Stimulated activated CD4-positive, alpha-beta T cell treated with anti-CD3 and anti-CD28 coated beads, Interleukin-2, amount 100 ng/mL, for 4 hours (primary cell): ENCODE measurements at regions not wholly inside any gene's neighbourhood (a gene's known extent, or its start where the extent isn't known, plus 50 kb on each side); places are given as distances from the start of the nearest gene placed in this dataset.
"Not testable (repeated sequence)": the region's sequence is repeated elsewhere in the genome, so short reads cannot be mapped to it uniquely, and the experiment has no call there.

Experiments
- DNase-seq: peaks from one replicate; pipeline ENCODE4 v3.0.0-alpha.2; 2020; ENCODE audit warnings: low read depth

GRCh38 chr6:44036699-44037101, 90.6 kb downstream of the MRPL14 start:
- no peak for DNase-seq

- DNase-seq: no peak
These were observed 91.1 kb downstream of the MRPL14 start for GRCh38 chr6:44036196-44036595.

DNA sequence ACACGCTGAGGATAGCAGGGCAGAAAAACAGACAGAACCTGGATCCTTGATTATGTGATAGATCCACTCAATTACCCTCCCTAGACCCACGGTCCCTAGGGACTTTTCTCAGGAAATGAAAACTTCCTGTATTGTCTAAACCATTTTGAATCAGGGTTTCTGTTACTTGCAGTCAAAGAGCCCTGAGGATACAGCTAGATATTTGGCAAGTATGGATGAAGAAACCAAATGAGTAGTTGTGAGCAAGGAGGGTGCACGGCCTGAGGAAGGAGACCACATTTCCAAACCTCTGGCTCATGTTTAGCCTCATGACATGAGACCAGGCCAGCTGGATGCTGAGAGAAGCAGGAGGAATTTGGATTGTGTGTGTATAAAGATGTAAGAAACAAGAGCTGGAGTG, 91.6 kb downstream of the MRPL14 start:
- DNase-seq: no peak

DNA sequence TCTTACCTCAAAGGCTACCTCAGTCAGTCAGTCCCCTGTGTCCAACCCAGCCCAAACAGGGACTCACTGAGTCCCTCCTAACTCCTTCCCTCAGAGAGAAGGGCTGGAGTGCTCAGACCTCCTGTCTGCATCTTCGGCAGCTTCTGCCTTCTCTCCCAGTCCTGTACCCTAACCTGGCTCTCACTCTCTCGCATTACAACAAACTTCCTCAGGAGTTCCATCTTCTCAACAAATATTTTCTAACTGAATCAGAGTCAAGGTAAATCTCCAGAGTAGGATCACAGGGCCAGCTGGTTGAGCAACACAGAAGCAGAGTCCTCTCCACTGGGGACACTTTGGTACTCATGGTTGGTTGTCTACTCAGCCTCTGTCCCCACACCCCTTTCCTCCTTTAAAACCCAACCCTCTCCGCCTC, 92.3 kb downstream of the MRPL14 start:
- DNase-seq: no peak

GRCh38 chr6:44034391-44034861, 92.8 kb downstream of the MRPL14 start:
- no peak for DNase-seq

DNA sequence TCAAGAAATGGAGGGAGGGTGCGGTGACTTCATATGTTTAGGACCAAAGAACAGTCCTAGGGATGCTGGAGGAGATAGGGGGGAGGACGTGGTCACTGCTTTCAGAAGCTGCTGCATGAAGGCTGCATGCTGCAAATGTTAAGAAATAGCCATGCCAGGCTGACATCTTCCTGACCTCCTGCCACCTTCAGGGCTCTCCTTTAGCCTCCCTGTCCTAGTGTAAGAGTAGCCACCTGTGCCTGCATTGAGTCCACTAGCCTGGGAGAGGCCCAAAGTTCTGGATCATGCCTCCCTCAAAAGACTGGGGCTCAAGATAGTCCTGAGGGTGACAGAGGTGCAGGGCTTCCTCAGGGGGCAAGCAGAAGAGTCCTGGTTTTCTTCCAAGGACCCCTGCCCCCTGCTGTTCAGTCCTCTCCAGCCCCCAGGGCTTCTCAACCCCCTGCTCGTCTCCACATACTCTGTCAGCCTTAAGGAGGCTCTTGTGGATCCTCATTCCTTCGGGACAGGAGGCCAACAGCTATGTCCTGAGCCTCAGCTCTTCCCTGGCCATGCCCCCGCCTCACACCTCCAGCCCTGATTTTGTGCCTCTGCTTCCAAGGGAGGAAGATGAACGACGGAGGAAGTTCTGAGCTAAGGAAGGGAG, 96.3 kb downstream of the MRPL14 start:
- DNase-seq: no peak

DNA sequence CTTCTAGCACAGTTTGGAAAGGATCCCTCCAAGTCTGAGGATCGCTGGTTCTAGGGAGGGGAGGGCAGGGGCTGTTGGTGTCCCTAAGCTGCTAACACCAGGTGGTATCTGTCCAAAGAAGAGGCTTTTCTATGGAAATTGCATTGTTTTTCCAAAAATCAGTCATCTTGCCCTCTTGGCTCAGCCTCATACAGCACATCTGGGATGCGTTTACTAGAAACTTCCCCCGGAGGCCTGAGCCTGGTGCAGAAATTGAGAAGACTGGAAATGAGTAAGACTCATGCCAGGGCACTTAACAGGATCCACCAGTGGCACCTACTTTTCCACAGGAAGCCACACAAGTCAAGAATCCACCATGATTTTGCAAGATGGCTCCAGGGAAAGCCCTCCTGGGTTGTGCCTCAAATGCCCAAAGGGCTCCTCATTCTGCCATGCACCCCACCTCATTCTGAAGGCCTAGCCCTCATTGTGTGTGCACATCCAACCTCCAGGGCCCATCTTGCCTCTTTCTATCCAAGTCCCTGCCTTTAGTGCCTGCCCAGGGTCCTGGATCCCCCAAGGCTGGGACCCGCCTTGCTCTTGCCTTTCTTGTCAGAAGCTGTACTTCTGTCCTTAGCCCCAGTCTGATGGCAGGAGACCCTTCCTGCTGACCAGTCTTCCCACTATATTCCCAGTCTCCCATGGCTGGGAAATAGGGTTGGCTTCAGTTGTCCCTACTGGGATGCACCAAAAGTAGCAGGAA, 97.6 kb downstream of the MRPL14 start:
- no peak for DNase-seq

DNA sequence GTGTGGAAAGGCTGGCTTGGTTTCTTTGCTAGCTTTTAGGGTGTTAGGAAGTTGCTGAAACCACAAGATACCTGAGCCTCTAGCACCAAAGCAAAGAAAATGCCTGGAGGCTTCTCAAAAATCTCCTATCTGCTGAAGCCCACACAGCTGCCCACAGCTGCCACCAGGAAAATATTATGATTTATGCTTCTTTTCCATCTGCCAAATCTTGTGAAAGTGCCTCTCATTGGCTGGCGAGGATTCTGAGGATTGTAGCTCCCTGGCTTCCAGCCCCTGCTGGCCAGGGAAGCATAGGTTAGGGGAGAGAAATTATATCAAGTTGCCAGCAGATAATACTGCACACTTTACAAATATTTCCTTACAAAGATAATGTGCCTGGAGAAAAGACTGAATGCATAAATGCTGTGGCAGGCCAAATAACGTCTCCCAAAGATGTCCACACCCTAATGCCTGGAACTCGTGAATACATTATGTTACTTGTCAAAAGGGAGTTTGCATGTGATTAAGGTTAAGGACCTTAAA, 98.4 kb downstream of the MRPL14 start:
- DNase-seq: no peak

DNA sequence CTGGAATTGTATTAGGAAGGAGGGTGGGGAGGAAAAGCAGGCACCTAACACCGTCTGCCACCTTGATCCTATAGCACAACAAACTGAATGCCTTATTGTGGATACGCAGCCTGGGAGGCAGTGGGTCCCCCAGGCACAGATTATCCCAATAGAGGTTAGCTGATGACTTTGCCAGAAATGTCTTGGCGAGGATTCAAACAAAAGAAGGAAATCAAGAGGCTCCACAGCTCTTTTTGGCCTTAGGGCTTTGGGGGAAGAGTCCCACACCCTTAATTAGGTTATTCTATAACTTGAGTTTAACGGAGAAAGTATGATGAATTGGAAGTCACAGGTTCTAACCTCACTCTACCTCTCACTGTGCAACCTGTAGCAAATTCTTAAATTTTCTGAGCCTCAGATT, 102.0 kb downstream of the MRPL14 start:
- no peak for DNase-seq

- DNase-seq: no peak
These were observed 102.6 kb downstream of the MRPL14 start for GRCh38 chr6:44024574-44025219.

DNA sequence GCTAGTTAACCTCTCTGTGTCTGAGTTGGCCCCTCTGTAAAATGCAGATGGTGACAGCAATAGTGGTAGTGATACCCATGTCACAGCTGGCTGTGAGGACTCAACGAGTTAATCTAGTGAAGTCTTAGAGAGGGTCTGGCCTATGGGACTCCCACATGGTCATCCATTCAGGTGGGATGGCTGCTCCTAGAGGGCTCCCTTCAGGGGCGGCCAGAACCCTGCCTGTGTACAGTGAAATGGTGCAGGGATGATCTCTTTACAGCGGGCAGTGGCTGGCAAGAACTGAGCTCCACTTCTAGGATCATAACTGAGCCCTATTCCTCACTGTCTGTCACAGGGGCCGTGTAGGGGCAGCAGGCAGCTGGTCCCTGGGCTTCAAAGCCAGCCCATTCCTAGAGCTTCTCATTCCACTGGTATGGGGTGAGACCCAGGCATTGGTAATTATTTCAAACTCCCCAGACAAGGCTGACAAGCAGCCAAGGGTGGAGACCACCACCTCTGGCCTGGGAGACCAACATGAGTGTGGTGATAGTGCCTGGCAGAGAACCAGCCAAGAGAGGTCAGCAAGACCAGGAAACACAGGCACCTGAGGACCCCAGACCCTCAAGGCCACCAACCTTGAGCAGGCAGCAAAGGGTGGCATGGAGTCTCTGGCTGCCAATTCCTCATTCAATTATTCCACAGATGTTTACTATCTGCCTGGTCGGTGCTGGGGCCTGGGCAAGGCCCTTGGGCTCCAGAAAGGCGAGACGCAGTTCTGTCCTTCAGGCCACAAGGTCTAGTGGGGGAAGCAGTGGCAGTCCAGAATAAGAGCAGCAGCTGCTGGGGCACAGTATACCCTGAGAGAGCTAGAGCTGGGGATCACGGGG, 103.4 kb downstream of the MRPL14 start:
- DNase-seq: no peak

DNA sequence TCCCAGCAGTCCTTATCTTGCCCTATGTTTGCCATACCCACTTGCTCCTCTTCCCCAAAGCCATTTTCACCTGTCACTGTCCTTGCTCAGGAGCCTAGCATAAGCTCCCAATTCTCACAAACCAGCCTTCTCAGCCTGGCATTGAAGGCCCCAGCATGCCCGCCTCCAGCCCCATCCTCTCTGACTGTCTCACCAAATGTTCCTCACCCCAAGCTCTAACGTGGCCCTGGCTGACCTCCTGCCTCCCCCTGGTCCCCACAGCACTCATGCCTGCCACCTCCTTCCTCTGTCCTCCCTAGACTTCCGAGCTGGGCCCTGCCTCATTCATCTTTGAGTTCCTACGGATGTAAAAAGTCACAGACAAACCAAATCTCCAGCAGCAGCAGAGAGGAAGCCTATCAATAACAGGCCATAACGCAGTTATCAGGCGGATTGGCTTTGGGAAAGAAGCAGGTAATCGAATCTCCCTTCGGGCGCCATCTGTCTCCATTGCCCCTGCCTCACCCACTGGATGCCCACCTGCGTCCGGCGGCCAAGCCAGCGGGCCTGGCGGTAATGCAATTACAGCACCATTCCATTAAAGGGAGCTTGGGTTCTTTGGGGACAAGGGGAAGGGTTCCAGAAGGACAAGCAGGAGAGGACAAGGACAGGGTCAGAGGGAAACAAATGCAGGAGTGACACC, 104.4 kb downstream of the MRPL14 start:
- no peak for DNase-seq

DNA sequence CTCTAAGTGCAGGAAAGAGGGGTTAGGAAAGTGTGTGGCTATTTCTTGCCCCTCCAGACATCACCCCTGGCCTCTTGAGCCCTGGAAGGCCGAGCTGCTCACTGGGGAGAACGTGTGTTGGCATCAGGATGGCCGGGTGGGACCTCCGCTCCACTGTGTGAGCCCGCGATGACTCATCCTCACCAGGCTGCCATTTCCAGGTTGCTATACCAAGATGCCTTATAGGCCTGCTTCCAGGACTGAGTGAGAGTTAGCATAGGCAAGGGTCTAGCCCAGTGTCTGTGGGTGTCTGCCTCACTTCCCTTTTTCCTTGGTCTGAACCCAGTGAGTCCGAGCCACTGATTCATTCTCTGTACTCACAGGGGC, 105.0 kb downstream of the MRPL14 start:
- no peak for DNase-seq

DNA sequence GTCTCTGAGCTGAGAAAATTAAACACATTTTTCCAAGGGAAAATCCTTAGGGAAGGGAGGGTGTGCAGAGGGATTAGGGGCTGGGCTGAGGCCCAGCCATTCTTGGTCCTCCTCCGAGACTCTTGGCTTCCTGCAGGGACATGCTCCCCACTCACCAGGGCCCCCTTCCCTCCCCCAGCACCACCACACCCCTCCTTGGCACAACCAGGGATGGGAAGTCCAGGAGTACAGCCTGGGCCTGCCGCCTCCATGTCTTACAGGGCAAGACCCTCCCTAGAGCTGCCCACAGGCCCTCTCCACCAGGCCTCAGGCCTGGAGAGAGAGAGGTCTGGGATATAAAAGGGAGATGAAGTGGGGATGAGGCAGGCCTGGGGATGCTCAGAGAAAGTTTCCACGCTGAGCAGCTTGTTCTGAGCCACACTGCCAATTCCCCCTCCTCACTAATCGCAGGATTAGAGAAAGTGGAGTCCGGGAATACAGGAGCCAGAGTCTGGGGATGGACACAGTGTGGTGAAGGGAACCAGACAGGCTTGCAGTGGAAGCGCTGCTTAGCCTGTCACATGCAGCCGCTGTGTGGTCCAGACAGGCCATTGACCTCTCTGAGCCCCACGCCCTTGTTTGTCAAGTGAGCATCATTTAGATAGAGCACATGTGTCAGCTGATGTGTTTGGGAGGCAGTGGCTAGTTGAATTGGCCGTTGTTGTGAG, 105.5 kb downstream of the MRPL14 start:
- DNase-seq: no peak

- no peak for DNase-seq
These were observed 106.4 kb downstream of the MRPL14 start for GRCh38 chr6:44020664-44021425.

DNA sequence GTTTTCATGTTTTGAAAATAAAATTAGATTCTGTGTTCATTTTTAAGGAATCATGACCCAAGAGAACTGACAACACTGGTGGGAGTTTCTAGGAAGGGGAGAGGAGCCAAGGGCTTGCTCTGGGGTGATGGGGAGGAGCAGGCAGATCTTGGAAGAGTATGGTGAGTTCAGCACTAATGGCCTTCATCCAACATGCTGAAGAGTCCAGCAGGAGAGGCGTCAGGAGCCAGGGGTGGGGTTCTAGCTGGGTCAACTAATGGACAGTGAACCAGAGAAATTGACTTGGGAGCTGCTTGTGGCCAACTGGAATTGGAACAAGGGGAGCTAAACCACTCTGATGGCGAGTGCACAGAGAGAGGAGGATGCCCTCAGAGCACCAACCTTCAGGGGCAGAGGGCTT, 107.1 kb downstream of the MRPL14 start:
- DNase-seq: no peak

- DNase-seq: not testable (repeated sequence)
These were observed 109.9 kb downstream of the MRPL14 start for GRCh38 chr6:44017307-44017706.

DNA sequence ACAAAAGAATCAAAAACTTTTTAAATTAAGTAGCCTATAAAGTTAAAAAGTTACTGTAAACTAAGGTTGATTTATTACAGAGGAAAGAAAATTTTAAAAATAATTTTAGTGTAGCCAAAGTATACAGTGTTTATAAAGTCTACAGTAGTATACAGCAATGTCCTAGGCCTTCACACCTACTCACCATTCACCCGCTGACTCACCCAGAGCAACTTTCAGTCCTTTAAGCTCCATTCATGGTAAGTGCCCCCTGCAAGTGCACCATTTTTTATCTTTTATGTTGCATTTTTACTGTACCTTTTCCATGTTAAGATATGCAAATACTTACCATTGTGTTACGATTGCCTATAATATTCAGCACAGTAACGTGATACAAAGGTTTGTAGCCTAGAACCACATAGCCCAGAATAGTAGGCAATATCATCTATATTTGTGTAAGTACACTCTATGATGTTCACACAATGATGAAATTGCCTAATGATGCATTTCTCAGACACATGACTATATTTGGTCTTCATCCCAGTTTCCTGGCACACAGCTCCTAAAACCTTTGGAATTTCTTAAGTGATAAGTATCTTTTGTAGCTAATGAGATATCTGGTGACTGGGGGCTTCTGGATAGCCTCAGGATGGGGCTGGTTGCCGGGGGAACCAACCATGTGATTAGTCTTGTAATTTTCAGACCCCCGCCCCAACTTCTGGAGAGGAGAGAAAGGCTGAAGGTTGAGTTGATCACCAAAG, 111.0 kb downstream of the MRPL14 start:
- DNase-seq: no peak

GRCh38 chr6:44012078-44012493, 115.2 kb downstream of the MRPL14 start:
- DNase-seq: no peak
